ENCODE measurements at regions not wholly inside any gene's neighbourhood (a gene's known extent, or its start where the extent isn't known, plus 50 kb on each side); places are given as distances from the start of the nearest gene placed in this dataset.
"Not testable (repeated sequence)": the region's sequence is repeated elsewhere in the genome, so short reads cannot be mapped to it uniquely, and the experiment has no call there.

DNA sequence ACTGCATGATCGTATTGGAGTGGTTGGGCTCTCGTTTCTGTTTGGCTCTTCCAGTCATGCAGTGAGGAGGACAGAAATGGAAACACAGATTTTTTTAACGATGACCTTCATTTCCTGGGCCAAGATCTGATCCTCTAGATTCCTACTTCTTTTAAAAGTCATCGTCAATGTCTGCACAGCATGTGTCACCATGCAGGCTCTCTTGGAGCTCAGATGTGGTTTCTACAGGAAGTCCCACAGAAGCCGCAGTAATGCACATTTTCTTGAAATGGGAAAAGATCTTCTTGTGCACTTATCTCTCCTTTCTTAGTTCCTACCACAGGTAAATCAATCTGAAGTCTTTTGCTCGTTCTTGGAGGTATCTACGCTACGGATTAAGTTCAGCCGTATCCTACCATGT, 626.9 kb downstream of the EFNB2 start:
- DNase-seq, result no peak

DNA sequence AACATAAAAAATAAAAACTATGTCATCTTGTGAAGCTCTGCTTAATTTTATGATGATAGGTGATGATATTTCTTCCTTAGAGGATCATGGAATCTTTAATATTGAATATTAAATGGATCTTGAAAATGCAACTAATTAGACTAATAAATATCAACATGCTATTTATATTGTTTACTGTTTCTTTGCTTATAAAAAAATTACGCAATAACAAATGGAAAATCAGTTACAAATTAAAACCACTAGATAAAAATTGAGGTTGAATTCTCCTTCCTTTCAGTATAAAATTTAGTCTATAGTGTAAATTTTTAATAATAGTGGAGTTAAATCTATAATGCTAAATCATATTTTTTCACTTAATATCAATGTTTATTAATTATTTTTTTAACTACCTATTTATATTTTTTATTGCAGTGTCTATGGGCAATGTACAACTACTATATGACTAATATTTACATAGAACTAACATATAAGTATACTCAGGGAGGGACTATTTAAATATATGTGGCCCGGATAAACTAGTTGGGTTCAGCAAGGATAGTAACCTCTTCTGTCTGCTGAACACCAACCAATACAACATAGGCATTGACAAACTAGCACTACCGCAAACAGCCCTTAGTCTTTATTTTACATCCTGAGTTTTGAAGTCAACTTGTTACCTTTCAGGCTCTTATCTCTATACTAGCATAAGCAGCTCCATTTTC, 628.0 kb downstream of the EFNB2 start:
- no peak for DNase-seq

DNA sequence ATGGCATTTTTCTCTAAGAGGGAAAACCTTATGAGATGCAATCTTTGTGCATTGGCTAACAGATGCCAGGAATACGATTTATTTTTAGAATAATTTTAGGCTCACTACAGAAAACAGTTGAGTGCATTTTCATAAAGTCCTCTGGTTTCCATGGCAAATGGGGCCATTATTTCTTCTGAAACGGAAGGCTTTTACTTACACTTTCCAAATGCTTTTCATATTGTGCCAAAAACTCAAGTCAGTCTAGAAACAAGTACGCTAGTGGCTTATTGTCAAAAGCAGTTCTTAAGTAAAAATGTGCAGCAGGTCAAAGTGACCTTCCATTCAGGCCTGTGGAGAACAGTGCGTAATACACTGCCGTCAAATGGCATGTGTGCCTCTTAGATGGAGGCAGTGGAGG, 628.7 kb downstream of the EFNB2 start:
- DNase-seq, result no peak

DNA sequence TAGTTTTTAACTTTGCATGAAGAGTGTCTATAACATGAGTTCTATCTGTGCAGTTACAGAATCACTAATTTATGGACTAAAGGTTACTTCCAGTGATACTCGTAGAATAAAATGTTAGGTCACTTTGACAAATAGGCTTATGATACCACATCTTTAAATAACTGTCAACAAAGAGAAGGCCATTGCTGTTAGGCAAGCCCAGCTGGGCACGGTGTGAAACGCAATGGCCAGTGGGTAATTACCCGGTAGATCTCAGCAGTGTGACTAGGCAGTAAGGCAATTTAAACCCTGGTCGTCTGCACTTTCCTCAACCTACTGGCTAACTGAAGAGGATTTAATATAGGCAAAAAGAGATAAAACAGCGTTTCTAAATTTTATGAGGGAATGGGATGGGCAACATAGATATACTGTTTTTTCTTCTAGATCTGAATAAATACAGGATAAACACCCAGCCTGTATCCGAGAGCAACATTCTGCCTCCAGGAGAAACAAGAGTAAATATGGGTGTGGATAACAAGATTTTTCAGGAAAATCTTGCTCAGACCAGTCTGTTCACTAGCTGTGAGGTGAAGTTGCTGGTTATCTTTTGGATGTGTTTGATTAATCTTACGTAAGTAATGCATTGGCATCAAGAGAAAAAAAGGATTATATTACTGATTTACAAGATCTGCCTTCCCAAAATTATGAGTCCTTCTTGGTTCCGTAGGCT, 631.3 kb downstream of the EFNB2 start:
- no peak for DNase-seq

DNA sequence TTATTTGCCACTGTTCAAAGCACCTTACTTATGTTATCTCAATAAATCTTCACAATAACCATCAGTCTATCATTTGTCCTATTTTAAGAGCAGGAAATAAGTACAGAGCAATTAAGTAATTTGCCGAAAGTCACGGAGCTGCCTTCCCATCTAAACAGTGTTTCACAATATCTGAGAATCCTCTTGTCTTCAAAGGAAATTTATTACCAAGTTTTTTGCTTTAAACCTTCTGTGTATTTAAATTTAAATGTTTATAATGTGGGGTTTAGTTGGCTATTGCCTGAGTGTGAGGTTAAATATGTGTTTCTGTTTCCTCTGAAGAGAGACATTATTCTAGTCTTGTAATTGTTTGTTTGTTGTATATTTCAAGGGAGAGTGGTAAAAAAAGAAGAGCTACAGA, 633.1 kb downstream of the EFNB2 start:
- no peak for DNase-seq

DNA sequence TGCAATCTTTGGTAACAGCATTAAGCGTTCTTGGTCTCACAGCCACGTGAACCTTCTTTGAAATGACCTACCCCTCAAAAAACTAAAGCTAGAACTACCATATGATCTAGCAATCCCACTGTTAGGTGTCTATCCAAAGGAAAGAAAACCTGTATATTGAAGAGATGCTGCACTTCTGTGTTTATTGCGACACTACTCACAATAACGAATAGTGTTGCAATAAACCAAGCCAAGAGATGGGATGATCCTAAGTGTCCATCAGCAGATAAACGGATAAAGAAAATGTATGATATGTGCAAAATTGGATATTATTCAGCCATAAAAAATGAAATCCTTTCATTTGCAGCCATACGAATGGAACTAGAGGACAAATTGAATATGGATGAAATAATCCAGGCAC, 637.9 kb downstream of the EFNB2 start:
- no peak for DNase-seq

DNA sequence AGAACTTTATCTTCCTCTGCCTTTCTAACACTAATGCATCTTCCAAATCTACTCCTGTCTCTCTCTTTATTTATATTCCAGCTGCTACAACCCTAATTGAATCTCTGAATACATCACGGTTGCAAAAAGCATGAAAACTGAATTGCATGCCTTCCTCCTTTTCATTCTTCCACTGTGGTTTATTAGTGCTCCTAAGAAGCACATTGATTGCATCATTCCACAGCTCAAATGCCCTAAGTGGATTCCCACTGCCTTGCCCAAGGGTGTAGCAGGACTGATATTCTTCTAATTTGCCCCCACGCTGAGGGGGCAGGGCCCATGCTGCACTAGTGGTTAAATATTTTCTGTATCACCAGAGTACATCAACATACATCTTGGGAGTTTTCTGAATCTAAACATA, 640.8 kb downstream of the EFNB2 start:
- DNase-seq, result no peak

DNA sequence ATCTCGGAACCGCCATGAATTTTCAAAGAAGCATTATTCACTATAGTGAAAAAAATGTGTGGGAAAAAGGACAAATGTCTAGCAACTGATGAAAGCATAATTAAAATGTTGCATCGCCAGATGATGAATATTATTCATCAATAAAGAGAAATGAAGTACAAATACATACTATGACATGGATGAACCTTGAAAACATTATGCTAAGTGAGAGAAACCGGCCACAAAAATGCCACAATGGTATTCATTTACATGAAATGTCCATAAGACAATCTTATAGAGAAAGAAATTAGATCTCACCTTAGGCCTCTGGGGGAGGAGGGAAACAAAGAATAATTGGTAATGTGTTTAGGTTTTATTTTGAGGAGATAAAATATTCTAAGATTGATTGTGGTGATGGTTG, 645.0 kb downstream of the EFNB2 start:
- no peak for DNase-seq

DNA sequence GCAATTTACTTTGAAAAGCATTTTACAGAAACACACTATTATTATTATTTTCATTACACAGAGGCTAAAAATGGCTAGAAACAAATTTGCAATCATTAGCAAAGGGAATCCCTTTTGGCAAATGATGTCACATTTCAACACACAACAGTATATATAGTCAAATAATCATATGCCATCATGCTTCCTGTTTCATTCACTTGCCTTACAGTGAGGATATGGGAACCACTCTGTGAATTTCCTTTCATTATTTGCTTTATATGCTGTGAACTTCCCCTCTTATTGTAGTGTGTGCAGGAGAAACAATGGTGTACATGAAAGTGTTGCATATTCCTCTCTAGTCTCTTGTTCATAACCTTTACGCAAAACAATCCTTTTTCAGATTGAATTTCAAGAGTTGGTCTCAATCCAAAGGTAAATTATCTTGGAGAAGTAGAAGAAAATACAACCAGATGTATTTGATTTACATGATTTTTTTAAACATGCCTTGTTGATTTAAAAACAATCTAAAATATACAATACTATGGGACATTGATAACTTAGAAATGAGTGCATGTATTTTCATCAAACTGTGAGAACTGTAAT, 657.3 kb downstream of the EFNB2 start:
- DNase-seq, result no peak

DNA sequence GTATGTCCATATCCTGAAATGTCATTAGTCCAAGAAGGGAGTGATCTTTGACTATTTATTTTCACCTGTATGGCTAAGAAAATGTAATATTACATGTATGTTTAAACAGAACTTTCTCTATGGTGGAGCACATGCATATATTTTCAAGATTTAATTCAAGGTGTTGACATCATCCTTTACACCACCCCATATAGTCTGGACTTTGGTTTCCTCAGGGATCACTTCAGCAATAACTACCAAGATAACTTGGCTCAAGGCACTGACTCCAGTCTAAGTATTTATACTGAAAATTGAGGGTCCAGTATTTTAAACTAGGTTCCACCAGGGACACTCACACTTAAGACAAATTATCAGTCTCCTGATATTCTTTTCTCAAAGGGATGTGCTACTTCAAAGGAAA, 660.6 kb downstream of the EFNB2 start:
- DNase-seq, result no peak

DNA sequence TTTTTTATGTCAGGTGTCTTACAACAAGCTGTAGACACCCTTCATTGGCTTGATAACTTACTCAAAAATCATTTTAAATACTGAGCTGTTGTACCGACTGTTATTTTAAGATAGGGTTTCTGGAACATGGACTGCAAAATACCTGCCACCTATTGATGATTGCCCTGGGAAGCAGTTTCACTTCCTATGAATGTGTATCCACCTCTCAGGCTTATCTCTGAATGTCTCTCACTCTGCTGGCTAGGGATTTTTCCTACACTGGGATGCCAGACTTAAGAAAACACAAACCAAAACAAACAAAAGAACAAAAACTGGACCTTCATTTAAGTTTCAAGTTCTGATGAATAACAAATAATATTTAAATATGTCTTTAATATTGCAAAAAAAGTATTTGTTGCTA, 663.7 kb downstream of the EFNB2 start:
- no peak for DNase-seq

DNA sequence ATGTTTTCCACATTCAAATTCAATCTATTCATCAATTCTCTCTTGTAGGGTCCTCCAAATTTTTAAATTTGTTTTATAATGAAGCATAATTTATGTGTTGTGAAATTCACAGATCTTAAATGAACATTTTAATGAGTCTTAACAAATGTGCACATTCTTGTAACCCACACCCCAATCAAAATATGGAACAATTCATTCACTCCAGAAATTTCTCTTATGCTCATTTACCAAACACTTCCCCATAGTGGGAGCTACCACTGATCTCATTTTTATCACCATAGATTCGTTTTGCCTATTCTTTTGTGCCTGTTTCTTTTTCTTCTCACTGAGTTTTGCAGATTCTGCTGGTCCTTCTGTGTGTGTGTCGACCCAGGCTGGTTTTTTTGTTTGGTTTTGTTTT, 664.1 kb downstream of the EFNB2 start:
- no peak for DNase-seq

DNA sequence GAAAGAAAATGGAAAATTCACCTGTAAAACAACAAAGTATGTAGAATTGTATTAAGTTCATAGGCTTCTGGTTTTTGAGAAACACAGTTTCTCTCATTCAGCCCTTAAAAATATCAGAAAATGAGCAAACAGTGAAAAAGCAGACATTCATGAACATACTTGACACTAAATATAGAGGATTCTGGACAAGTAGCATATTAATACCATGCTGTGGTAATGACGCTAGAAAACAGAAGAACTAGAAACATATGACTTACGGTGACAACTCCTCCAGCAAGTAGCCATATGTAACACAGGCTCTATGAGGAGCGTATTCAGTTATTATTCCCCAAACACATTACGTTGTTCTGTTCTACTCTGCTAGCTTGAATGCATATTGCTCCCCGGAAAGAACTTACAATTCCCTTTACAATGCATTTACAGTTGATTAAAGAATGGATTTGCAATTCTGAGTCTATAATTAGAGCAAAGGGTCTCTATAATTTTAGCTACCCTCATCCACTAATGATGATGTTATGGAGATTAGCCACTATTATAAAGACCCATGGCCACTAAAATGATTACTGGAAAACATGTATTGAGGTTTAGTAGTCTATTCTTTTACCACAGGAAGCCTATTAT, 672.1 kb downstream of the EFNB2 start:
- no peak for DNase-seq

DNA sequence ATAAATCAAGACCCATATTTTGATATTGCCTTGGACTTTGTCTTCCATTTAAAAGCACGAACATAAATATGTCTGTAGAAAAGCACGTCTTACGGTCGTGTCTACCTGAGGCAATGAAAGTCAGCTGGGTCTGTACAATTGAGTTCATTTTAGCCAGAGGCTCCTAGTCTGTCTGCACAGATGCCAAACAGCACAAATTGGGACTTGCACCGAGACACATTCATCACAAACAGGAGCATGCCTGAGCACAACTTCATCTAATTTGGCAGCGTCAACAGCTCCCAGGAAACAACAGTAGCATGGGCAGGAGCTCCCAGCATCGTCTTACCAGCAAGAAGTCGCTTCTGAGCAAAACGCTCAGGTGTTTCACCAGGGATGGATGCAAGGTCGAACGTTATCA, 687.0 kb downstream of the EFNB2 start:
- no peak for DNase-seq

DNA sequence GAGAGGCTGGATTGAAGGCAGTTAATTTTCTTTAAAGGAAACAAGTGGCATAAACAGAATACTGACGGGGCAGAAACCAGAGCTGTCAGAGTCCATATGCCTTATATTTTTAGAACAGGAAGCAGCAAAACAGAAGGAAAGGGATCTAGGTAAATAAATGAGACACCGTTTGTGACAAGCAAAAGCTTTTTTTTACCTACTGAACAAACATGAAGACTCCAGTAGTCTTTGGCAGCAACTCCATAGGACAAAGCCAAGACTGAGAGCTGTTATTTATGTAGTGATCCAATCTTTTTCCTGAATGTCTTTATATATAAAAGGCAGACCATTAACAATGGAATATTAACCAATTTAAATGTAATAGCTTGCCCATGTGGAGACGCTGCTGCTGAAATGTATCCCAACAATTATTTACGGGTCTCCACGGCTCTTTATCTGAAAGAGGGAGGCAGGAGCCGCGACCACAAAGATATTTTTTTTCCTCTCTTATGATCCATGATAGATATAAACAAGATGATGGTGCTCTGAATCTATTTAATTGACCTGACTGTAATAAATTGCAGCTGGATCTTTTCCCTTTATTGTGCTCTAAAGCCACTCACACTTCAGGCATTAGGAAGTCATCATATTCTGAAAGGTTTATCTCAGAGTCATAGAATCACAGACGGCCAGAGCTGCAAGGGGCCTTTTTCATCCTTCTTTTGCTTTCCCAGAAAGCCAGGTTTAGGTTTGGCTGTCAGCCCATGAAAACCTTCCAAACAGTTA, 687.8 kb downstream of the EFNB2 start:
- DNase-seq, result no peak

DNA sequence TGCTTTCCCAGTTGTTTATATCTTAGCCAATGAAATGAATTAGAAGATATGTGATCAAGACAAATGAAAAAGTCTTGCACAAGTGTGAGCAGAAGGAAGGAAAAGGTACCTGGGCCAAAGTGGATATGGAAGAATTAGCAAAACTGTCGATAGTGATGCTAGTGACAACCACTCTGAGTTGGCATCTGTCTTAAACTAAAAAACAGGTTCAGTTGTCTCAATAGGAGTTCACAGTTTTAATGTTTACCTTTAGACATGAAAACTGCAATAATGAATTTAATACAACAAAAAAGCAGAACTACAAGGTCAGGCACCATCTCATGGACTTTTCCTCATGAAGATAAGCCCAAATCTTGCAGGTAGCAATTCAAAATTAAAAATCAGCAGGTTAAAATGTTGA, 688.5 kb downstream of the EFNB2 start:
- DNase-seq, result no peak

DNA sequence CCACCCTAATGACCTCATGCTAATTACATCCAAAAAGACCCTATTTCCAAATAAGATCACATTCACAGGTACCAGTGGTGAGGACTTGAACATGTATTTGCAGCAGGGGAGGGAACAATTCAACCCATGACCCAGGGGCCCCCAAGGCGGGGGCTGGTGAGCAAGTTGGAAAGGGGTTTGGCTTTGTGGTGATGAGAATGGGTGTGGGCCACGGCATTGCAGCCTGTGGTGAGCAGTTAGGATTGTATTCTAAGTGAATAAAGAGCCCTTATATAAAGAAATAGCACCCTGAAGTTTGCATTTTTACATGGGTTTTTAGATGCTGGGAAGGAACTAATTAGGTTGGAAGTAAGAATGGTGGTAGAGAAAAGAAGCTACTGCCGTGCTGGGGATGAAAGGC, 694.2 kb downstream of the EFNB2 start:
- DNase-seq, result no peak

DNA sequence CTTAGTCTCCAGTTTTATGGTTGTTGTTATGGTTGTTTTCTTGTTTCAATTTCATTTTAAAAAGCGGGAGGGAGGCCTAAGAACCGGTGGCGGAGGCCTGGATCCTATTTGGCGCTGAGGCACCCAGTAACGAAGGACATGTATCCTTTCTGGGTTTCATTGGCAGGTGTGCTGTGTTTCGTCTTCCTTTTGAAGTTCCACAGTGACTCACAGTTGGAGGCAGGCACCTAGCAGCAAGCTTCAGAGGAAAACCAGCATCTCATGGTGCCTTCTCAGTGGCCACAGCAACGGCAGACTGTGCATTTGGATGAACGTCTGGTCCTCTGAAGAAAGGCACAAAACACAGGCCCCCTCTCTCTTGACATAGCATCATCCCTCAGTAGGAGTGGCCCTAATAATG, 697.2 kb downstream of the EFNB2 start:
- DNase-seq, result no peak

DNA sequence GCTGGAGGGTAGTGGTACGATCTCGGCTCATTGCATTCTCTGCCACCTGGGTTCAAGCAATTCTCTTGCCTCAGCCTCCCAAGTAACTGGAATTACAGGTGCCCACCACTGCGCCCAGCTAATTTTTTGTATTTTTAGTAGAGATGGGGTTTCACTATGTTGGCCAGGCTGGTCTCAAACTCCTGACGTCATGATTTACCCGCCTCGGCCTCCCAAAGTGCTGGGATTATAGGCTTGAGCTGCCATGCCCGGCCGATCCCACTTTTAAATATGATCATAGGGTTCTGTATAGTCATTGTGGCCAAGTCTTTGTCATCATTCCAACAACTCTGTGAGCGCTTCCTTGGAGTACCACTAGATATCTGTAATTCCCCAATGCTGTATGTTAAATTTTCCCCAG, 698.2 kb downstream of the EFNB2 start:
- not testable (repeated sequence) for DNase-seq

DNA sequence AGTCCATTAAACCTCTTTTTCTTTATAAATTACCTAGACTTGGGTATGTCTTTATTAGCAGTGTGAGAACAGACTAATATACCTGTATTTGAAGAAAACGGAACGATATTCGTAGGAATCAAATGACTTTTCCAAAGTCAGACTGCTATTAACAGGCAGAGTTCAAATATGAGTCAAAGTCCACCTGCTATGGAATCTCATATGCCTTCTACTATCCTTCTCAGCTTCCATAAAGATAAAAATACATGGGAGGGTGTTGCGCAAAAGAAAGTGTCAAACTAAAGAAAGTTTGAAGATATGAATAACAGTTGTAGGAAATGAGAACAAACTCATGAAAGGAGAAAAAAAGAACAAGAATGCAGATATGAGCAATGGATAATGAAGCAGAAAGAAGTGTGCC, 704.6 kb downstream of the EFNB2 start:
- DNase-seq, result no peak

DNA sequence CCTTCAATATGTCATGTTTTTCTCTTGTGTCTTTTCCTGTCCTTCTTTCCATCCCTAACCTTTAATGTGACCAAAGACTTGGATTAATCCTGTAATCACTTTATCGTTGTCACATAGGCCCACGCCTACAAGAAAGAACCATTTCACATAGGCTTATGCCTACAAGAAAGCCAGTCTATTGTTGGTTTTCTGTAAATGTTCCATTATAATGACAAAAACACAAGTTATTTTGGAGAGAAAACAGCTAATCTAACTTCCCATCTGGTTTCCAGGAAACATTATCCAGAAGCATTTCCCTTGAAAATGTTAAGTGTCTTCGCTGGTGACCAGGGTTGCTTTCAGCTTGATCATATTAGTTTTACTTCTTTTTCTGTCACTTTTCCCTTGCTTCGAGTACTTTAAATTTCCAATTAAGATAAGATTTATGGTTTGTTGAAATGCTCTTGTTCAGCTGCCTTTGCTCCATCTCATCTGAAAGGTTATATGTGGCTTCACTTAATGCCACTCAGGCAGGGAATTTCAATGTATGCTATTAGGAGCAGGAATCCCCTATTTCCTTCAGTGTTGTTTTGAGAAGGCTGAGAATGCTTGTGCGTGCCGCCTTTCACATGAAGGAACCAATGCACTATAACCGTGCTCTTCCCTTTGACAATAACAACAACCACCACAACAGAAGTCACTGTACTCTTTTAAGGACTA, 708.2 kb downstream of the EFNB2 start:
- no peak for DNase-seq

DNA sequence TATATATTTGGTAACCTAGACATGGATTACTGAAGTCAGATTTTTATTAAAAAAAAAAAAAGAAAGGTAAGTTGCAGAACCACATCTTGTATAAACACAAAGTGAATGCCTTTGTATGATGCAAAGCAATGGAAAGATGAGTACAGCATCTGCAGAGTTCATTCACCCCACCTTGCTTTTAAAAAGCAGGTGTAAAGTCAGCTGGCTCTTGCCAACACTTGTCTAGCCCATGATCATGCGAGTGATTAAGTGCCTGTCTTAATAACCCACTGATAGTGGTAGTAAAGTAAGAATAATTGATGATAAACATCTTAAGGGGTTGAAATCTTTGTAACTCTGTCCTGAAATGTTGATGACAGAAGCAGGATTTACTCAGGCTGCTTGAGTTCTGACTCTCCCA, 710.4 kb downstream of the EFNB2 start:
- no peak for DNase-seq

DNA sequence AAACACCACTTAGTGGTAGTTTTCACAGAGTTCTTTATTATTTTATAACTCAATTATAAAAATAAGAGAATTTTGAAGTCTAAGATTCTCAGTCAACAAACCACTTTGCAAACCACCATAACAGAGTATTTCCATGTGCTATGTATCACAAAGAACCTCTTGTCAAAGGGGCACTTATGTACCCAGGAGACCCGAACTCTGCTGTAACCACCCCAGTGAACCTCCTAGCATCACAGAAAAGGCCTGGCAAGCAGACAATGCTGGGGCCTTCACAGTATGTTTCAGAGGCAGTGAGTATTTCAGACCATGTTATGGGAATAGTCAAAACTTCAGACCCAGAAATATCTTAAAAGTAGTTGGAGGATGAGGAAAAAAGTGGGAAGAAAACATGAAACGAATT, 714.1 kb downstream of the EFNB2 start:
- DNase-seq, result no peak
